GM18499 (cell line): ENCODE measurements at regions not wholly inside any gene's neighbourhood (a gene's known extent, or its start where the extent isn't known, plus 50 kb on each side); places are given as distances from the start of the nearest gene placed in this dataset.
A peak's percentile ranks its signal among the peaks of the same experiment; 100 is the strongest.
"Not testable (repeated sequence)": the region's sequence is repeated elsewhere in the genome, so short reads cannot be mapped to it uniquely, and the experiment has no call there.

Experiments used
- ATAC-seq: cut with Tn5 transposase; IDR thresholded peaks from one replicate; pipeline ENCODE4 v1.9.1; 2021; ENCODE audit warnings: moderate number of reproducible peaks; ENCODE audit not compliant: insufficient read depth, unreplicated experiment

DNA sequence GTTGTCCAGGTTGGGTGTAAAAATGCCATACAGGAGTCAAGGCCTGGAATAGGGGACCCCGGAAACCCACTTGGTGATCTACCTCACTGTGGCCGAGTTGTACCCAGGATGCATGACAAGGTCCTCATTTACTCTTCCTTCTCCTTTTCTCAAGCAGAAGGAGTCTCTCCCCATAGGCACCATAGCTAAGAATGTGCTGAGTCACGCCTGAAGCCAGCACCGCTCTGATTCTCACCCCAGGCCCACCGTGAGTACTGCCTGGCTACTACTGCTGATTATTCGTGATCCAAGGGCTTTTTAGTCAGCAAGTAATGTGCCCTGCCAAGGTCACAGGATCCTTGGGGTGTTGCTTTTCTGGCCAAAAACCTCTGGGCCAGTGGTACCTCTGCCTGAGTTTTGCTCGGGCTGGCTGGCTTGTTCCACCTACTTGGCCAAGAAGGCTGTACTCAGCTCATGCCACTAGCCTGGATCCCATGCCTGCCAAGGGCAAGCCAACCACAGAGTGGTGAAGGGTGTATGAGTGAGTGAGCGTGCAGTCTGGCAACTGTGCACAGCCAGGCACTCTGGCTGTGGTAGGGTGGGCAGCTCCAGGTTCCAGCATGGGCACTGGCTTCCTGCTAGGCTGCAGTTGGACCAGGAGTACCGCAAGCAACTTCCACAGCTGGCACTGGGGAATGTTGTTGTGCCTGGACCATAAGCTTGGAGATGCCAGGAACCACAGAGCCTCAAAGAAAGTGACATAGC lies 650.1 kb upstream of the VRK2 start:
- no peak for ATAC-seq

DNA sequence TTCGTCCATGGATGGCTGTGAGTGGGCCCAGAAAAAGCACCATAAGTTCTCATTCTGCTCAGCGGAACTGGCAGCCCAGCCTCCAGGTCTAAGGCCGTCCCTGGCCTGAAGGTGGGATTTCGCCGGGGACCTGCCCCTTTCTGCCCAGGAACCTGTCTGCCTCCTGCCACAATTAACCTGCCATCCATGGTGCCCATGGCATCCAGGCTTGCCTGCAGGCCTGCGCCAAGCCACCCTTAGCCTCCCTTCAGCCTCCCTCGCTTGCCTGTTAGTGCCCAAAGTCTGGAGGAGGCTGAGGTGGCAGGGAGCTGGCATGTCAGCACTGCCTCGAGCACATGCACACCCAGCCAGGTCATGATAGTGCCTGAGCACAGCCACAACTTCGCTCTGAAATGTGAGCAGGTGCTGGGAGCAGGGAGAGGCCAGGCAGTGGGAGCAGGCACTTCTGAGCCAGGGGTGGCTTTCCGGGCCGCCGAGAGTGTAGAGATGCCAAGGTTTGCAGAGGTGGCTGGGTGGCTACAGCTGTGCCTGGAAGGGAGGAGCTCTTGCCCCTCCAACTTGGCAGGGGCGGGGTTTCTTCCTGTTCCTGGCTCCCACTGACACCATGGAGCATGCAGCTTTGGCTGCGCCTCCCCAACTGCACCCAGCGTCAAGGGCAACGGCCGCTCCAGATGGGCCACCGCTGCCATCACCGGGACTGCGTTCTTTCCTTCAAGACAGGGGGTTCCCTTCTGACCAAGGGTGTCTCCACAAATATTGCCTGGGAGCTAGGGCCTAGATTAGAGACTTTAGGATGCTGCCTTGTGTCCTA lies 648.9 kb upstream of the VRK2 start:
- ATAC-seq: no peak

DNA sequence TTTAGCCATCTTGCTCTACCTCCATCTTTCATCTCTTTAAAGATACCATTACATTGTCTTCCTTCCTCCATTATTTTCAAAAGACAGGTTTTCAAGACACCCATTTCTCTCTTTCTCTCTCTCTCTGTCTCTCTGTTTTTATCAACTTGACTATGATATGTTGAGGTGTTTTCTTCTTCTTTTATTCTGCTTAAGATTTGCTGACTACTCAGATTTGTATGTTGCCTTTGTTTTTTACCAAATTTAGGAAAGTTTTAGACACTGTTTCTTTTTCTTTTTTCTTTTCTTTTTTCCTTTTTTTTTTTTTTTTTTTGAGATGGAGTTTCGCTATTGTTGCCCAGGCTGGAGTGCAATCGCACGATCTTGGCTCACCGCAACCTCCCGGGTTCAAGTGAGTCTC lies 647.5 kb upstream of the VRK2 start:
- no peak for ATAC-seq

DNA sequence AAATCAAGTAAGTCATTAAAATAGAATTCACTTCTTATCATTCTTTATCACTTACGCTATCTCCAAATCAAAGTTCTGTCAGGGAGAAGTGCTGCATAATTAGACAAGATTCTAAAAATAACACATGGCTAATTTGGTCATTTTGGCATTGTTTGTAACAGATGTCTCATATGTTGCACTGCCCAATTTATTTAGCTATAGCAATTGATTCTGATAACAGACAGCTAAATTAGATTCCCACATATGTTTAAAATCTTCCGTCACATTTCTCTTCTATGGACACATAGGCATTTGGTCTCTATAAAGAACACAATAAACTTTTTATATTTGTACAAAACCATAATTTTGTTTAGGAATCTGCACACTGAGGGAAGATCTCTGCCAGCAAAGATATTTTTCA lies 644.5 kb upstream of the VRK2 start:
- no peak for ATAC-seq

DNA sequence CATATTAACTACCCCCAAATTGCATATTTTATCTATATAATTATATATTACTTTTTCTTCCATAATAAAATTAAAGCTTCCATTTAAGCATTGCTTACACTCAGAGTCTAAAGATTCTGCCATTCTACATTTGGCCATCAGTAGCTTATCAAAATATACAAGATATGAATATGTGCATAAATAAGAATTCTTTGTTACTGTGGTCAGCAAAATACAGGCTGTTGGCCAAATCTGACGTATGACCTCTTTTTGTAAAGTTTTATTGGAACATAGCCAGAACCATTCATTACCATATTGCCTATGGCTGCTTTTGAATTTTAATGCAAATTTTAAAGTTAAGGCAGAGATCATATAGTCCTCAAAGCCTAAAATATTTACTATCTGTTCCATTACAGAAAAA lies 643.9 kb upstream of the VRK2 start:
- no peak for ATAC-seq

DNA sequence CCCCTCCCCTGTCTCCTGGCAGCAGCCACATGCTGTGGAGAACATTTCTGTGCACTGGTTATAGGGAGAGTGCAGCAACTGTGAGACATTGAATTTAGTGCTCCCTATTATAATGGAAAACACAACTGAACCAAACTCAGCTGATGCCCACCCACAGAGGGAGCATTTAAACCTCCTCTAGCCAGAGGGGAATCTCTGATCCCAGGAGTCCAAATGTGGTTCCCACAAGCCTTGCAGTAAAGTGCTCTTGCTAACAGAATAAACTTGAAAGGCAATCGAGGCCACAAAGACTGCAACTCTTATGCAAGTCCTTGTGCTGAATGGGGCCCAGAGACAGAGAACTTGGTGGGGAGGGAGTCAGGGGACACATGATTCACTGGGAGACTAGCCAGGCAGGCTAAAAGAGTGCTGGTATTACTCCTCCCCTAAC lies 638.8 kb upstream of the VRK2 start:
- ATAC-seq: no peak

DNA sequence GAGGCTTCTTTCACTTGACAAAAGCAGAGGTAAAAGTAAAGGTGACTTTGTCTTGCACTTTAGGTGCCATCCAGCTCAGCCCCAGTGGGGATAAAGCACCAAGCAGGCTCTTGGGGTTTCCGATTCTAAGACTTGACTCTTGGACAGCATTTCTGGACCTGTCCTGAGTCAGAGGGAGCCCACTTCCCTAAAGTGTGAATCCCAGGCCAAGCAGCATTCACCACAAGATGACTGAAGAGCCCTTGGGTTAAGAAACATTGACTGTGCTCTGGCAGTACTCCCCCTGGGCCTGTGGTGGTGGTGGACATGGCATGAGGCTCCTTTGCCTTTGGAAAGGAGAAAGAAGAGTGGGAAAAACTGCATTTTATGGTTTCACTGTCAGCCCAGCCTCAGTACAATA lies 638.0 kb upstream of the VRK2 start:
- ATAC-seq: no peak

DNA sequence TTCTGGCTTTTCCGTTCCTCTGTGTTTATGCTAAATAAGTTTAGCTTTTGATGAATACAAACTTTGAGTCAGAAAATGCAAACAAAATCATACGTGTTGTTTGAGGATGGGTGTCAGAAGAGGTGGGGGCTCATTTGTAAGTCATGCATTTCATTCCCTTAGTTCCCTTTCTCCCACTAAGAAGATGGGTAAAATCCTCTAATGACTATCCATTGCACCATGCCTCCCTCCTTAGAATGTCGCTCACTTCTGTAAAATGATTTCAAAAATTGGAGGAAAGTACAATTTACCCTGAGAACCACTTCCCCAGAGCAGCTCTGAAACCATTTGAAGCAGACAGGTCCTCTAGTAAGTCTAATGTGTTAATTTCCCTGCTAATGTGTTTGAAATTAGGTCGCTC lies 629.6 kb upstream of the VRK2 start:
- ATAC-seq: no peak

DNA sequence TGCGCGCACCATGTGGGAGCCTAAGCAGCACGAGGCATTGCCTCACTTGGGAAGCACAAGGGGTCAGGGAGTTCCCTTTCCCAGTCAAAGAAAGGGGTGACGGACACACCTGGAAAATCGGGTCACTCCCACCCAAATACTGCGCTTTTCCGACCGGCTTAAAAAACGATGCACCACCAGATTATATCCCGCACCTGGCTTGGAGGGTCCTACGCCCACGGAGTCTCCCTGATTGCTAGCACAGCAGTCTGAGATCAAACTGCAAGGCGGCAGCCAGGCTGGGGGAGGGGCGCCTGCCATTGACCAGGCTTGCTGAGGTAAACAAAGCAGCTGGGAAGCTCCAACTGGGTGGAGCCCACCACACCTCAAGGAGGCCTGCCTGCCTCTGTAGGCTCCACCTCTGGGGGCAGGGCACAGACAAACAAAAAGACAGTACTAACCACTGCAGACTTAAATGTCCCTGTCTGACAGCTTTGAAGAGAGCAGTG lies 627.7 kb upstream of the VRK2 start:
- not testable (repeated sequence) for ATAC-seq

DNA sequence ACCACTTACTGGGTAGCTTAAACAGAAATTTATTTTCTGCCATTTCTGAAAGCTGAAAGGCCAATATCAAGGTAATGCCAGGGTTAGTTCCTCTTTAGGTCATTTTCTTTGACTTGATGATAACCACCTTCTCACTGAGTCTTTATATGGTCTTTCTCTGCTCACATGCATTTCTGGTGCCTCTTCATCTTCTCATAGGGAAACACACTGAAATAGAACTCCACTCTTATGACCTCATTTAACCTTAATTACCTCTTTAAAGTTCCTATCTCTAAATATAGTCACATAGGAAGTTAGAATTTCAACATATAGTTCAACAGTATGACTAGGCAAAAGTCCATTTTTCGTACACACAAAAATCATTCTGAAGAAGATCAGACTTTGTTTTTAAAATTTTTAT lies 616.8 kb upstream of the VRK2 start:
- no peak for ATAC-seq

DNA sequence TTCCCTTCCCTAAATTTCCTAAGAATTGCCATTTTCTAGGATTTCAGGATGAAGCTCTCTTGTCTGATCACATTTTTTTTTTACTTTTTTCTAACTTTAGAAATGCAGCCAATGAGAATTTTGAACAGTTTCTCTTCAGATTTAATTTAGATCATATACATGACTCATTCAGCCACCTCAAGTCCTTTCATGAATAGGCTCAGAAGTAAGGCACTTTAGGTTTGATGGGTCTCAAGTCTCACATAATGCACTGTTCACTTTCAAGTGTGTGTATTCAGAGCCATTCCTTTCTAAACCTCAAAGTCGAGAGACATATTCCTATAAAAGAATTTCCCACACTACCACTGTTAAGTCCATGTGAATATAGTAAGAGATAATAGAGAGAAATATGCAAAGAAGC lies 614.1 kb upstream of the VRK2 start:
- ATAC-seq: no peak

DNA sequence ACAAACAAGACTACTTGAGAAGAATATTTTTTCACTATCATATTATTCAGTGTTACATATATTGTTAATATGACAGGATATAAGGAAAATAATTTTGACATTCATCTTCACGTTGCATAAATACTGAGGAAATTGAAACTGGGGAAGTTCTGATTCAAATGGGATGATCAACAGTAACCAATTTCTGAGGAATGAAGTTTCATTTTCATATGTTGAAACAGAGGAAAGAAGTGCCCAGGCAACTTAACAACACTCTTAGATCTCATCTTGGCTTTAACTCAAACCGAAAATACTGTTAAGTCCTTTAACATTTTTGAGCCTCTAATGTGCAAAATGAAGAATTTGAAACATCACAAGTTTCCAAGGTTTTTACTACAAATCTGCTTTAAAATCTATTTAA lies 612.2 kb upstream of the VRK2 start:
- no peak for ATAC-seq

DNA sequence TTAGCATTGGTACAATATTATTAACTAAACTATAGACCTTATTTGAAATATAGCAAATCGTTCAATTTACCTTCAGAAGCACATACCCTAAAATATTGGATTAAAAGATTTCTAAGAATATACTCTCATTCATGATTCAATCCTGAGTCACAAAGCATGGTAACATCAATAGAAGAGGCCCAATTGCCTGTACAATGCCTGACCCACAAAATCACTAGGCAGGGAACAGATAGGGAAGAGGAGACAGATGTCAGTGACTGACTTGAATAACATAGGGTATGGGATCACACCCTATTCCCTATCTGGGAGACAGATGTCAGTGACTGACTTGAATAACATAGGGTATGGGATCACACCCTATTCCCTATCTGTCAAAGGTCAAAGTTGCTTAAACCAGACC lies 611.6 kb upstream of the VRK2 start:
- no peak for ATAC-seq

DNA sequence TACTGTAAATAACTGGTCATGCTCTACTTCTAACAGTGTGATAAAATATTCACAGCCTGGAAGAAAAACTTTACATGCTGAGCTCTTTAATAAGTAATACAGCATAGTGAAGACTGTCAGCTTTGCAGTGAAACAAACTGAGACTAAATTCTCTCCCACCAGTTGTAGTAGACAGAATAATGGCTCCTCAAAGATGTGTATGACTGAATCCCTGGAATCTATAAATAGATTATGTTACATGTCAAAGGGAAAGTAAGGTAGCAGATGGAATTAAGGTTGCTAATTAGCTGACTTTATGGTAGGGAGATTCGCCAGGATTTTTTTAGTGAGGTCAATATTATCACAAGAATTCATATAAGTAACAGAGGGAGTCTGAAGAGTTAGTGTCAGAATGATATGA lies 609.5 kb upstream of the VRK2 start:
- ATAC-seq: no peak

DNA sequence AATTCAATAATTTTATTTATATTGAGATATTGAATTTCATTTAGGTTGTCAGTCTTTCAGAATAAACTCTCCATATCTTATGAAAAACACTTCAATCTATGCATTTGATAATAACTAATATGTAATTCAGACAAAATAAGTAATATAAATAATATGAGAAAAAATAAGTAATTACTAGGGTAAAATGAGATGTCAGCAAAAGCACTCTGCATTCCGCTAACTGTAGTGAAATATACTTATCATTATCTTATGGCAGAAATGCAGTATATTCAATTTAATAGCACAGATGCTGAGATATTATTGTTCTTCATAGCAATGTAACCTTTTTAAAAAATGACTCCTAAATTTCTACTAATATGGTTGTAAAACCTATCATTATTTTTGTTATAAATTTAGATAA lies 606.2 kb upstream of the VRK2 start:
- no peak for ATAC-seq

DNA sequence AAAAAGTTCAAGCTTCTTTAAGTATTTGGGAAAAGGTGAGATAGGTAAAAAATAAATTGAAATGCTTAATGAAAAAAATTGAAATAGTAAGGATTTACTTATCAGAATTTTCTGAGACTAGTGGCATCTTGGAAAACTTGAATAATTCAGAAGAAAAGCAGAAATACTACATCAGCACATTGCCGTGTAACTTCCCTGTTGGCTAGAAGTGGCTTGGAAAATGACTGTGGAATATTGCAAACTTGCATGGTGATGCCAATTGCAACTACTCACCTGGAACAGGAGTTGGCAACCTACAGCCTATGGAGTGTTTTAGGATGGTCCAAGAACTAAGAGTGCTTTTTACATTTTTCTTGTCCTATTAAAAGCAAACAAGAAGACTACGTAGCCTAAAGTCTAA lies 603.5 kb upstream of the VRK2 start:
- ATAC-seq: no peak

DNA sequence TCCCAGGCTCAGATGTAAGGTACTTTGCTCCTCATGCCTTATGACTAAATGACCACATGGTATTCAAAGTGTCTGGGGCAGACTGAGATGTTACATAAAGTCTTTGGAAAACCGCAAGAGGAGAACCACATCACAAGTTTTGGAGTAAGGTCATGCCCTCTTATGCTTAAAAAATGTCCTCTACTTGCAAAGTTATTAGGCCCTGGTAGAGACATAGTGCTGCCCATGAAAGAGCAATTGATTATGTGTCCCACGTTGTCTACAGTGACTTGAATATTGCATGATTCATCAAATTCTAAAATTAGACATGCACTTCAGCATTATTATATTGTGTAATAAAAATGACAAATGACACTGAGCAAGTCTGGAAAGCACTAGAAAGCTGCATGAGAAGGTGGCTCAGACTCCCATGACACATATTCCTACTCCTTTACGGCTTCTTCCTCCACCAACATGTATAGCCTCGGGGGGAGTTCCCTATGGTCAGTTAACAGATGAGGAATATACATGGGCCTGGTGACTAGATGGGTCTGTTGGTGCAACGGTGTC lies 602.6 kb upstream of the VRK2 start:
- no peak for ATAC-seq

DNA sequence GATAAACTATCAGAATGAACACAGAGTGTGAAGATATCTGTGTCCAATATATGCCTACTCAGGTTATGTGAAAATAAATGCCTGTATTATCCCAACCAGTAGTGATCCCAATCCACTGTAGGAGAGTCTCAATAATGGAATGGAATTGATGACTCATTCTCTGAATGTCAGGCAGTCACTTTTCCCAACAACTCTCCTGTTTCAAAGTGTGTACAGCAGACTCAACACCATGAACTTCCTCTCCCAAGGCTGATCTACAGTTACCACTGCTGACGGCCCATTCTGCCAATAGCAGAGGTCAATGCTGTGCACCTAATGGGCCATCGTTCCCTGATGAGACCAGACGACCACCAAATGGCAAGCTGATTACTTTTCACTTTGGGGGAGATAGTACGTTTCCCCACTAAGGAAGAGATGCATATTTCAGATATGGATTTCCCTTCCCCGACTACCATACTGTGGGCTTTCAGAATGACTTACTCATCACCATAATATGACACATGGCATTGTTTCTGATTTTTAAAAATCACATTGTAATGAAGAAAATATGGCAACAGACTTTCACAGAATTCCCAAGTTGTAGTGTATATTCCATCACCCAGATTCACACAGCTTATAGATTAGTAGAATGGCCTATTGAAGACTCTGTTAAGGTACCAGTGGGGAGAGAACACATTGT lies 601.7 kb upstream of the VRK2 start:
- no peak for ATAC-seq

DNA sequence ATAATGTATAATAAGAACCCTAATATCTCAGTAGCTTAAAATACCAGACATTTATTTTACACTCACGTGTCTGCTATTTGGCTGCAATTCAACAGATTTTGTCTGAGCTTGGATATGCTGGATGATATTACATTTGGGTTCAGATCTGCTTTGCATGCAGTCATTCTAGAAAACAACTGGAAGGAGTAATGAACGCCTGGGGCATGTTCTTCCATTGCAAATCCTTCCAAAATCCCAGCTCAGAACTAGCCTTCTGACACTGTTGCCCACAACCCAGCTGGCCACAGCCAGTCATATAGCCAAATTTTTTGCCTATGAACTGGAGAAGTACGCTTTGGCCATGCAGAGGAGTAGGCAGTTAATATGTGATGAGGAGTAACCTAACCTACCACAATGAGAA lies 597.8 kb upstream of the VRK2 start:
- ATAC-seq: no peak

DNA sequence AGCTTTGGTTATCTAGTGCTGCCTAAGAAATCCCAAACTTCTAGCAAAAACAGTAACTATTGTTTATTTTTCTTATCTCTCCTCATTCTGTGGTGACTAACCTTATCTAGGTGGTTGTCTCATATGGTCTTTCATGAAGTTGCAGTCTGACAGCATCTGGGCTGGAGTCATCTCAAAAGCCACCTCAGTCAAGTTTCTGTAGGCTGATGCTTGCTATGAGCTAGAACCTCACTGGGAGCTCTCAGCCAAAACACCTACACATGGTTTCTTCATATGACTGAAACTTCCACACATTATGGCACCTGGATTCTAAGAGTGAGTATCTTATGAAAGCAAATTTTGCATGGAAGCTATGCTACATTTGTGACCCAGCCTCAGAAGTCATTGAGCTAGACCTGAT lies 596.4 kb upstream of the VRK2 start:
- ATAC-seq: peak; percentile 92

DNA sequence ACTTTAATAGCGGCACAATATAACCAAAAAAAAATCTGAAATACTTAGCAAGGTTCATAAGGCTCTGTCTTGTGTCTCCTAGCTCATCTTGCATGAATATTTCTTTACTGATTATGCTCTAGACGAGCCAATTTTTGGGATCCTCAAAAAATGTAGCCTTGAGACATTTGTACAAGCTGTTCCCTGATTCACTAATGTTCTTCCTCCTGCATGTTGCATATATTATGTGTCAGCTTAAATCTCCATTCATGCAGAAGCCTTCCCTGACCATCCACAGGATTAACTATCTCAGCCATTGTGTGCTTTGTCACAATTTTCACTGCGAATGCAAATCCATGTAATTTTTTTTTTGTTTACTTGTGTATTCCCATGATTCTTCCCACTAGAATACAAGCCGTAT lies 594.0 kb upstream of the VRK2 start:
- no peak for ATAC-seq
